Ureter (tissue), 1 donor: ENCODE measurements at regions not wholly inside any gene's neighbourhood (a gene's known extent, or its start where the extent isn't known, plus 50 kb on each side); places are given as distances from the start of the nearest gene placed in this dataset.

Experiments
- DNase-seq: peaks from one replicate; pipeline ENCODE4 v3.0.0-alpha.2; 2020; ENCODE audit warnings: low spot score
- donor health status: DM: yes; HTN: yes; CAD: no.

DNA sequence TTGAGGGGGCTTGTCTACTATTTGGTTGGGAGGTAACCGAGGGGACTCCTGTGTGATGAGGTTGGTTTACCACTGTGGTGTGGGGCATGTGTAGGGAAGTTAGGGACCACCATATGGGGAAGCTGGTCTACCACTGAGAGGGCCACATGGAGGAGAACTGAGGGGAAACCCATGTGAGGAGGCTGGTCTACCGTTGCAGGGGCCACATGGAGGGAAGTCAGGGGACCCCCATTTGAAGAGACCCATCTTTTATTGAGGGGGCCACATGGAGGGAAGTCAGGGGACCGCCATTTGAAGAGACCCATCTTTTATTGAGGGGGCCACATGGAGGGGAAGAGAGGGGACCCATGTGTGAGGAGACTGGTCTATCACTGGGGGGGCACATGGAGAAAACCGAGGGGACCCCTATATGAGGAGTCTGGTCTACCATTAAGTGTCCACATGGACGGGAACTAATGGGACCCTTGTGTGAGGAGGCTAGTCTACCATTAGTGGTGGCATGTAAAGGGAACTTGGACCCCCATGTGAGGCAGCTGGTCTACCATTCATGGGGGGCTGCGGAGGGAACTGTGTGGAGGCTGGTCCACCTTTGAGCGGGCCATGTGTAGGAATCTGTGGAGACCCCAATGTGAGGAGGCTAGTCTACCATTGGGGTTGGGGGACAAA, 165.5 kb downstream of the FBLN2 start:
- DNase-seq, result peak; percentile 32

- DNase-seq, result peak; percentile 10
Observed at GRCh38 chr3:13713396-13713795, 164.5 kb downstream of the FBLN2 start.

- DNase-seq, result peak; percentile 17
Observed at GRCh38 chr3:13712682-13713180, 163.8 kb downstream of the FBLN2 start.

DNA sequence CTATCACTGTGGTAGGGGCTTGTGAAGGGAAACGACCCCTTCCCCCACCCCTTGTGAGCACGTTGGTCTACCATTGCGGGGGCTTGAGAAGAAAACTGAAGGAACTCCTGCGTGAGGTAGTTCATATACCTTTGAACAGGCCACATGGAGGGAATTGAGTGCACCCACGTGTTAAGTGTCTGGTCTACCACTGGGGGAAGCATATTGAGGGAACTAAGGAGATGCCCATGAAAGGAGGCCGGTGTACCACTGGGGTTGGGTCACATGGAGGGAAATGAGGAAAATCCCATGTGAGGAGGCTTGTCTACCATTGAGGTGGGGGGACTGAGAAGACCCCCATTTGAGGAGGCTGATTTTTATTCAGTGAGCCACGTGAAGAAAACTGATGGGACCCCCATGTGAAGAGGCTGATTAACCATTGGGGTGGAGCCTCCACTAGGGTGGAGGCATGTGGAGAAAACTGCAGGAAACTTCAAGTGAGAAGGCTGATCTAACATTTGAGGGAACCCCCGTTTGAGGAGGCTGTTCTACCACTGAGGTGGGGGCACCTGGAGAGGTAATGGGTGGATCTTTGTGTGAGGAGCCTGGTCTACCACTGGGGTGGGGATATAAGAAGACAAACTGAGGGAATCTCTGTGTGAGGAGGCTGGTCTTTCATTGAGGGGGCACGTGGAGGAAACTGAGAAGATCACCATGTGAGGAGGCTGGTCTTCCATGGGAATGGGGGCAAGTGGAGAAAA, 163.2 kb downstream of the FBLN2 start:
- peak; percentile 22 for DNase-seq

DNA sequence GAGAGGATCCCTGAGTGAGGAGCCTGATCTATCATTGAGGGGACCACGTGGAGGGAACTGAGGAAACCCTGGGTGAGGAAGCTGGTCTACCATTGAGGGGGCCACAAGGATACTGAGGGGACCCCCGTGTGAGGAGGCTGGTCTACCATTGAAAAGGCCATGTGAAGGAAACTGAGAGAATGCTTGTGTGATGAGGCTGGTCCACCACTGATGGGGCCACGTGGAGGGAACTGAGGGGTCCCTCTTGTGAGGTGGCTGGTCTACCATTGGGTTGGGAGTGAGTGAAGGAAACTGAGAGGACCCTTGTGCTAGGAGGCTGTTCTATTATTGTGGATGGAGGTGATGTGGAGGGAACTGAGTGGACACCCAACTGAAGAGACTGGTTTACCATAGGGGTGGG, 161.3 kb downstream of the FBLN2 start:
- DNase-seq, result no peak

- DNase-seq, result peak; percentile 24
Observed at GRCh38 chr3:13709706-13710105, 160.8 kb downstream of the FBLN2 start.

DNA sequence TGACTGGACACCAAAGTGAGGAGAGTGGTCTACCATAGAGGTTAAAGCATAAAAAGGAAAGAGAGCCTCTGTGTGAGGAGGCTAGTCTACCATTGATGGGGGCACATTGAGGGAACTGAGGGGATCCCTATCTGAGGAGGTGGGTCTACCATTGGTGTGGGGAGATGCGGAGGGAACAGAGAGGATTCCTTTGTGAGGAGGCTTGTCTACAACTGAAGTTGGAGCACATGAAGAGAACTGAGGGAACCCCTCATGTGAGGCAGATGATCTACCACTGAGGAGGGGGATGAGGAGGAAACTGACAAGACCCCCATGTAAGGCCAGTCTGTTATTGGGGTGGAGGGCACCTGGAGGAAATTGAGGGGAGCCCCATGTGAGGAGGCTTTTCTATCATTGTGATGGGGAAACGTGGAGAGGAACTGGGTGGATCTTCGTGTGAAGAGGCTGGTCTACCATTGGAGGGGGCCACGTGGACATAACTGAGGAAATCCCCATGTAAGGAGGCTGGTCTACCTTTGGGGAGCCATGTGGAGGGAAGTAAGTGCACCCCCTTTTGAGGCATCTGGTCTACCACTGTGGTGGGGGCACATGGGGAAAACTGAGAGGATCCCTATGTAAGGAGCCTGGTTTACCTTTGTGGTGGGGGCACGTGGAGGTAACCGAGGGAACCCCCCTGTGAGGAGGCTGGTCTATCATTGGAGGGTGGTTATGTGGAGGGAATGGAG, 160.1 kb downstream of the FBLN2 start:
- no peak for DNase-seq

GRCh38 chr3:13708301-13708700, 159.4 kb downstream of the FBLN2 start:
- DNase-seq, result peak; percentile 9

GRCh38 chr3:13707456-13707855, 158.5 kb downstream of the FBLN2 start:
- peak; percentile 29 for DNase-seq

GRCh38 chr3:13706886-13707285, 158.0 kb downstream of the FBLN2 start:
- DNase-seq, result peak; percentile 23

DNA sequence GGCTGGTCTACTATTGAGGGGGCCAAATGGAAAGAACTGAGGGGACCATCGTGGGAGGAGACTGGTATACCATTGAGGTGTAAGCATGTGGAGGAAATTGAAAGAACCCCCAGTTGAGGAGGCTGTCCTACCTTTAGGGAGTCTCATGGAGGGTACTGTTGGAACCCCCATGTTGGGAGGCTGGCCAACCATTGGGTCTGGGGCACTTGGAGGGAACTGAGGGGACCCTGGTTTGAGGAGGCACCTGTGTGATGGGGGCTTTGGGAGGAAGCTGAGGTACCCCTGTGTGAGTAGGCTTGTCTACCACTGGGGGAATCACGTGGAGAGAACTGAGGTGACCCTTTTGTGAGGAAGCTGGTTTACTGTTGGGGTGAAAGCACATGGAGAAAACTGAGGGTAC, 157.5 kb downstream of the FBLN2 start:
- DNase-seq, result peak; percentile 20

GRCh38 chr3:13705702-13706280, 156.9 kb downstream of the FBLN2 start:
- peak; percentile 37 for DNase-seq

- DNase-seq, result peak; percentile 9
Observed at GRCh38 chr3:13705051-13705450, 156.1 kb downstream of the FBLN2 start.

DNA sequence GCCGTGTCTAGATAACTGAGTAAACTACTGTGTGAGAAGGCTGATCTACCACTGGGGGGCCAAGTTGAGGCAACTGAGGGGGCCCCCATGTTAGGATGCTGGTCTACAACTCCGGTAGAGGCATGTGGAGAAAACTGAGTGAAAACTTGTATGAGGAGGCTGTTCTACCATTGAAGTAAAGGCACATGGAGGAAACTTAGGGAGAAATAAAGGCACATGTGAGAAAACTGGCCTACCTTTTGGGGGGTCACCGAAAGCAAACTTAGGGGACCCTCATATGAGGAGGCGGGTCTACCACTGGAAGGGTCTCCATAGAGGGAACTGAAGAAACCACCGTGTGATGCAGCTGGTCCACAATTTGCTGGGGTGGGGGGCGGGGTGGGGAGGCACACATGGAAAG, 155.2 kb downstream of the FBLN2 start:
- peak; percentile 8 for DNase-seq

DNA sequence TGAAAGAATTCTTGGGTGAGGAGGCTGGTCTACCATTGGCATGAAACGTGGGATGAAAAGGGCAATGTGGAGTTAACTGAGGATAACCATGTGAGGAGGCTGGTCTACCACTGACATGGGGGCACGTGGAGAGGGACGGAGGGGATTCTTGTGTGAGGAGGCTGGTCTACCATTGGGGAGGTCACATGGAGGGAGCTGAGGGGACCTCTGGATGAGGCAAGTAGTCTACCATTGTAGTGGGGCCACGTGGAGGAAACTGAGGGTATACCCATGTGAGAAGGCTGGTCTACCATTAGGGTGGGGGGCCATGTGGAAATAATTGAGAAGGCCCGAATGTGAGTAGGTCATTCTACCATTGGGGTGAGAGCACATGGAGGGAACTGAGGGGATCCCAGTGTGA, 154.1 kb downstream of the FBLN2 start:
- peak; percentile 29 for DNase-seq

DNA sequence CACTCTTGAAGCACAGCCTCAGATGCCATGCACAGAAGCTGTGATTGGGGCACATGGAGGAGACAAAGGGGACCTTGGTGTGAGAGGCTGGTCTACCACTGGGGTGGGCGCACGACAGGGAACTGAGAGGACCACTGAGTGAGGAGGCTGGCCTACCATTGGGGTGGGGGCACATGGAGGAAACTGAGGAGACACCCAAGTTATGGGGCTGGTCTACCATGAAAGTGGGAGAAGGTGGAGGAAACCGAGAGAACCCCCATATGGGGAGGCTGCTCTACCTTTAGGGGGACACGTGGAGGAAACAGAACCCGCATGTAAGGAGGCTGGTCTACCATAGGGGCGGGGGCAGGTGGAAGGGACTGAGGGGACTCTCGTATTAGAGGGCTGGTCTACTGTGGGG, 153.4 kb downstream of the FBLN2 start:
- peak; percentile 29 for DNase-seq

DNA sequence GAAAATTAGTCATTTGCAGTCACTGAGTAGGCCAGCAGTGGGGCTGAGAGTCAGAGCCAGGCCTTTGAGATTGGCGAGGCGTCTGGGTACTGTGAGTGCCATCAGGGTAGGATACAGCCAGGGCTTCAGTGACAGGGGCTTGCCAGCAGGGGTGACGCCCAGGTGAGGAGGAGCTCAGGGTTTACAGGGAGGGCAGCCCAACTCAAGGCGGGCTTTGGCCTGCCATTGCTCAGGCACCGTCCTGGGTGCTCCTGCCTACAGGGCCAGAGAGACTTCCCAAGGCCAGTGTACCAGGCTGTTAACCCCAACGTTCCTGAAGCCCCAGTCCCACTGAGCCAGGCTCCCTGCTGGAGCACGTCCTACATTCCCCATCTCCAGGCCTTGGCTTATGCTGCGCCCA, 152.0 kb downstream of the FBLN2 start:
- no peak for DNase-seq

DNA sequence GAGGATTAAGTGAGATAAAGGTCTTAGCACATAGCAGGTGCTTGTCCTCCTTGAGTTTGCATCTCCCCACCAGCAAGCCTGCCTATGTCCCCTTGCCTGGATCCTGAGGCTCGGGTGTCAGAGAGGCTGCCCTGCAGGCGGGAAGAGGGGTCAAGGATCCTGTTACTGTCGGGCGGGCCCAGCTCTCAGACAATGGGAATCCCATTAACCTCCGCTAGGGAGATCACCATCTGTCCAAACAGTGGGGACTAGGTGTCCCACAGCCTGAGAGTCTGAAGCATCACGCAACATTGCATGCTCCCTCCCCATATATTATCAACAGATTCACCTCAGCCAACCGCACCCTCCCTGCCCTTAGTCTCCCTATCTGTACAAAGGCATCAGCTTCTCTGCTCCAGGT, 151.4 kb downstream of the FBLN2 start:
- no peak for DNase-seq

GRCh38 chr3:13696699-13697098, 147.8 kb downstream of the FBLN2 start:
- DNase-seq, result no peak

DNA sequence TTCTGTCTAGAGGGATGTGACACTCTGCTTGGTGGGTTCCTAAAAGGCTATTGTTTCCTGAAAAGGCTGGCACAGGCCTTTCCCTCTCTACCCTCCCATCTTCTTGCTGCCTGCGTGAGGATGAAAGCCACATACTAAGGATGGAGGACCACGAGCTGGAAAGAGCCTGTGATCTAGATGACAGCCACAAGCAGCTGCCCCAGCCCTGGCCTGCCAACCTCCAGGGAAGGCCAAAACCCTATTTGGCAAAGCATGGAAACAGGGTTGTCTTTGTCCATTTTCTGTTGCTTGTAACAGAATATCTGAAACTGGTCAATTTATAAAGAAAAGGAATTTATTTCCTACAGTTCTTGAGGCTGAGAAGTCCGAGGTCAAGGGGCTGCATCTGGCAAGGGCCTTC, 144.5 kb downstream of the FBLN2 start:
- no peak for DNase-seq

GRCh38 chr3:13690636-13691035, 141.7 kb downstream of the FBLN2 start:
- DNase-seq, result no peak
